Muscle of back (tissue), 3 donors: ENCODE measurements at regions not wholly inside any gene's neighbourhood (a gene's known extent, or its start where the extent isn't known, plus 50 kb on each side); places are given as distances from the start of the nearest gene placed in this dataset.

Experiments
- DNase-seq, 3 donors: peaks; one replicate each; pipeline versions ENCODE4 v3.0.0 to v3.0.0-alpha.2; 2013

DNA sequence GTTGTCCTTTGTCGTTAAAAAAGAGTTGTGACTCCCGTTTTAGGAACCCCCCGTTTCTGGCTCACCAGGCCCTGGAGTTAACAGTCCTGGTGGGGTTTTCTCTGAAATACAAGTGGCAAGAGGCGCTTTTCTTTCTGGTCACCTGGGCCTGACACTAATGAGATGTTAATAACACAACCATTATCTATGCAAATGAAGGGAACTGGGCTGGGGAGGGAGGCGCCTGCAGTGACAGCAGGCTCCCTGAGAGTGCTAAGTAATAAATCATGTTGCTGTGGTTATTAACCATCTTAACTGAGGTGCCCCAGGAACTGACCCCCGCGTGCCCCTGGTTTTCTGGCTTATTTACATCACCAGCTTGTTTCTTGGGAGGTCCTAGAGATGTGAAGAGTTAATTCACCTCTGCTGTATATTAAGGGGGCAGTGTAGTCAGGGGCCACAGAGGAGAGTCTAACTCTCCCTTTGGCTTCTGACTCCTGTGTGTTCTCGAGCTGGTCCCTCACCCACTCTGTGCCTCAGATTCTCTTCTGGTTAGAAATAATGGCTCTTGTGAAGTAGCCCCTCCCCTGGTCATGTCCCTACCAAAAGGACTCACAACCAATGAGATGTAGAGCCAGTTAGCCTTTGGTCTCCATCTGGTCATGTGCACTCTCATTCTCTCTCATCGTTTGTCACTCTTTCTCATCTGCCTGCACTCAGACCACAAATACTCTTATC is 276.6 kb upstream of the CADM1 start:
- no peak for DNase-seq

- no peak for DNase-seq
These were observed 274.9 kb upstream of the CADM1 start for GRCh38 chr11:115778928-115779650.

GRCh38 chr11:115776916-115777315 is 272.7 kb upstream of the CADM1 start:
- DNase-seq, result peak in 1 of 3 donors; percentile 46

DNA sequence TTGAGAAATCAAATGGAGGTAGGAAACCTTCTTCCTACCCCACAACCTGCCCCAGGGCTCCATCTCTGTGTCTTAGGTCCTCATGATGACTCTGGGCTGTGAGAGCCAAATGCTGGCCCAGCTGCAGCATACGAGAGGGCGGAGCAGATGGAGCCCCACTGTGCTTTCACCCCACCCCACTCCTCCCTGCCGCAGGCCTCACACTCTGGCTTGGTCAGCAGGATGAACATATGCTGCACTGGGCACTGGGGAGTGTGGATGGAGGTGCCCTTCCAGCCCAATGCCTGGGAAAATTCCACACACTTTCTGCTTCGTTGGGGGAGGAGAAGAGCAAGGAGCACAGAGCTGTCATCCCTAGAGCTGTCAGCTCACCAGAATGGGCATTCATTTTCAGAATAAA is 271.6 kb upstream of the CADM1 start:
- no peak for DNase-seq

- DNase-seq, result no peak
These were observed 270.5 kb upstream of the CADM1 start for GRCh38 chr11:115774756-115775155.

GRCh38 chr11:115769891-115770290 is 265.7 kb upstream of the CADM1 start:
- DNase-seq, result no peak

- no peak for DNase-seq
These were observed 263.7 kb upstream of the CADM1 start for GRCh38 chr11:115767883-115768282.

- peak in 1 of 3 donors; percentile 37 for DNase-seq
These were observed 263.0 kb upstream of the CADM1 start for GRCh38 chr11:115767047-115767802.

- peak in 1 of 3 donors; percentile 52 for DNase-seq
These were observed 262.3 kb upstream of the CADM1 start for GRCh38 chr11:115766561-115766960.

DNA sequence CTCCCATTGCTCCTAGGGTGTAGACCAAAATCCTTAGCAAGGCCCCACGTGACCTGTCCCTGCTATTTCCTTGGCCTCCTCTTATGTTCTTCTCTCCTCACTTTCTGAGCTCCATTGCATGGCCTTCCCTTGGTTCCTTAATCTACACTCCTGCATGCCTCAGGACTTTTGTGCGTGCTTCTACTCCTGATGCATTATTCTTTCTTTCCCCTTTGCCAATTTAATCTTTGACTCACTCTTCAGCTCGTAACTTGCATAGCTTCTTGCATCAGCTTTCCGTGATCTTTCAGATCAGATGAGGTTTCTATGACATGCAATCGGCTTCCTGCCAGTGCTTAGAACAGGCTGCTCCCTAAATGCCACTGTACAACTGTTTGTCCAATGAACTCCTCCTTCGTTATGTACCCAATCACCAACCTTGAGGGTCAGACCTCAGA is 261.6 kb upstream of the CADM1 start:
- peak in 1 of 3 donors; percentile 53 for DNase-seq

DNA sequence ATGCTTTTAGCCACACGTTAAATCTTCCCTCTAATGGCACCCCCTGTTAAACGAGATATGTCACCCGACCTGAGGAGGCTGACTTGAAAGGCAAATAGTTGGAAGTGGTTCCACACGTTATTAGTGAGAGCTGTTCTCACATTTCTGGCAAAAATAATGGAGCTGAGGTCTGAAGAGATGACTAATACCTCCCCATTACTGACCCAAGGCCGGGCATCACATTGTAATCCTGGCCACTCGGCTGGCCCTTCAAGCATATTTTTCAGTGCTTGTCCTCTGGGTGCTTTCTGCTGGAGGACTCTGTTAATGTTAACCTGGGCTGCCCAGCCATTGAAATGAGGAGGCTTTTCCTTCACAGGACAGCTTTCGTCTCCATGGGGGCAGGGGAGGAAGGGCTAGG is 260.0 kb upstream of the CADM1 start:
- DNase-seq, result no peak

DNA sequence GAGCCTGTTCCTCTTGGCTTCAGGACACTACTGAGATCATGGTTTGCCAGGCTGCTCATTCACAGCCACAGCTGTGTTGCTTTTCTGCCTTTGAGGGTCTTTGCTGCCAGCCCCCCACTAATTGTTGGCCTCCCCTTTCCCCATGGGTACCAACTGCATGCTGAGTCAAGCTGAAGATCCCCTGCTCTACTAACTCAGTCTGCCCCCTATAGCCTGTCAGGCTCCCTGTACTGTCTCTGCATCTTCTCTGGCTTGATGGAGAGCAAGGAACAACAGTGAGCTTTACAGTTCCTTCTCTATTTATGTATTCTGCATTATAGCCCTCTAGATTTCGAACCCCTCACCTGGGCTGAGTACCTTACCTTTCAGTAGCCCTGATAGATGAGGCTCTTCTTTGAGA is 257.6 kb upstream of the CADM1 start:
- DNase-seq, result no peak

GRCh38 chr11:115761348-115761747 is 257.1 kb upstream of the CADM1 start:
- DNase-seq, result no peak

DNA sequence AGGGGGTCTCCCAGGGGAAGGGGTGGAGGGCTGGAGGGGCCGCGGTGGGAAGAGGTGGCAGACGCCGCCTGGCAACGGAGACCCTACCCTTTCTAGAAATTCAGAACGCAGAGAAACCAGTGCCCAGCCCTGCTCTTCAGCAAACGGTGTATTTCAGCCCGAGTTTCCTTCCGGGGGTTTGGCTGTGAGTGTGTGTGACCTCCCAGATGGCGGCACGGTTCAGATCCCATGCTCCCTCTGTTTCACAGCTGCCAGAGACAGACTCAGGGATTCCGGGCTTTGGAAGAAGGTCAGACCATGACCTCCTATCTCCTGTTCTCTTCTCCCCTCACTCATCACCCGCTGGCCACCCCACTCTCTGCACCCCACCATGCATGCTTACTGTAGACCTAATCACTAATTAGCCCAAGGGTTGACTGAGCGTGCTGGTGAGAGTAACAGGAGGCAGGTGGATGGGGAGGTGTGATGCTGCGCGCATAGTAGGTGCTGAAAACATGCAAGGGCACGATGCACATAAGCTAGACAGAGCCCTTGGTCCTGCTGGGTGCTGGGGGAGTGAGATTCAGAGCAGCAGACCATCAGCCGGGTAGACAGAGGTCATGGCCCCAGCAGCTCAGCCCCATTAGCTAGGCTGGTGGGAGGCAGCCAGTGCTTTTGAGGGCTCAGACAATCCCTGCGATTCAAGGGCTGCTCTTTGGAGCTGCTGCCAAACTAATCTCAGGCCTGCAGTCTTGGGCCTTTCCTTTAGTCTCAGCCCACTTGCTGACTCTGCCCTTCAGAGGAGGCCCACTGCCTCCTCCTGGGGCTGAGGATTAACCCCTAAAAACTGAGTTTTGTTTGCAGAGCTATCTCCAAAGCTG is 256.5 kb upstream of the CADM1 start:
- peak in 1 of 3 donors; percentile 59 for DNase-seq

DNA sequence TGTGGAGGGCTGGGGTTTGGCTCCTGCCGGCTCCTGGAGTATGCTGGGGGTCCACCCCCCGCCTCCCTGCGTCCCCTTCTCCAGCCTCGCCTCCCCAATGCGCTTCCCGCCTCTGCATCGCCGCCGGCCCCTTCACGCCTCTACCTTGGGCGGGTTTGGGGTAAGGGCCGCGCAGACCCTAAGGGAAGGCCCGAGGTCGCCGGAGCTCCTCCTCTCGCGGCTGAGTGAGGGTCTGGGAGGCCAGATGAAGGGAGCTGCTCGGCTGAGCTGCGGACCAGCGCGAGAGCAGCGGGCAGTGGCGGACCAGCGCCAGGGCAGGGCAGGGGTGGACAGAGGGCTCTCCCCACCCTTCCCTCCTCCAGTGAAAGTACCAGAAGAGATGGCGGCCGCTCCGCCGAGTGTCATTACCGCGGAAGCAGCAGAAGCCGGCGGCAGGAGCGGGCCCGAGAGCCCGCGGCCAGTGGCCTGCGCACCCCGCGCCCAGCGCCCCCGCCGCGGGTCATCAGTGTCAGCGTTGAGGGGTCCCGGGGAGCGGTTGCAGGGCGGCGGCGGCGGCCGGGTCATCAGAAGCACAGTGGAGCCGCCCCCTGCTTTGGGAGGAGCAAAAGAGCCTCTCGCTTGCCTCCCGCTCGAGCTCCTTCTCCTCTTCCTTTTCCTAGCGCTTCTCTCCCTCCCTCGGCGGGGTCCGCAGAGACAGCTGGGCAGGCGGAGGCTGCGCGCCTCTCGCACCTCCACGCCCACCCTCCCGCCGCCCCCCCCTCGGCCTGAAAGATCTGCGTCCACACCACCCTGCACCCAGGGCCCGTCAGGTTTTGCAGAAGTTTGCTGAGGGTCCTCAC is 255.6 kb upstream of the CADM1 start:
- DNase-seq, result peak in 2 of 3 donors; percentile 57 to 90

GRCh38 chr11:115758011-115758410 is 253.8 kb upstream of the CADM1 start:
- no peak for DNase-seq

DNA sequence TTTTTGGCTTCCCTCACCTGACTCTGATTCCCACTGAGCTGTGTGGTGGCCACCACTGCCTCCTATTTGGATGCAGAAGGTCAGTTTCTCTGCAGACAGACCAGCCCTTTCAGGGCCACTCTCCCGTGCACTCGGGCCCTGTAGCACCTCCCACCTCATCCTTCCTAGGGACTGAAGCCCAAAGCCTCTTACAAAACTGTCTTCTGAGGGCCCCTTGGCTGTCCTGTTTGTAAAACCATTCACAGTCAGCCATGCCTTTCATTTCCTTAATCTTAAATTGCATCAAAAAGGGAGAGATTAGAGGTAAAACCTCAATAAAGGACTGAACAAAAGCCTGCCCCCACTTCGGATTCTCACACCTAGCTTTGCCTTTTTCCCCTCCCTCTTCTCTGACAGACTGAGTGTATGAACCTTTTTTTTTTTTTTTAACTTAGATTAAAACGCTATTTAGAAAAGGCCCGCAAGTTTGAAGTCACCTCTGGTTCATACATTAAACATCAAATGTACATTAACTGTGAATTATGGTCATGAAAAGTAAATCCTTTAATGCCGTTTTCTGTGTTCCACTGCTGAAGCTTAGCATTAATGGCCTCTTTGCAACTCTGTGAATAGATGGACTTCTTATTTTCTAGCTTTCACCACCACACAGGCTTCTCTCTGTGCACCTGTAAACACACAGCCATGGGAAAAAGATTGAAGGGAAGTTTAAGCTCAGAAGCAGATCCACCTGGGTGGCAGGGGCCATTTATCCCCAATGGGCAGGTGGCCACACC is 247.2 kb upstream of the CADM1 start:
- no peak for DNase-seq

DNA sequence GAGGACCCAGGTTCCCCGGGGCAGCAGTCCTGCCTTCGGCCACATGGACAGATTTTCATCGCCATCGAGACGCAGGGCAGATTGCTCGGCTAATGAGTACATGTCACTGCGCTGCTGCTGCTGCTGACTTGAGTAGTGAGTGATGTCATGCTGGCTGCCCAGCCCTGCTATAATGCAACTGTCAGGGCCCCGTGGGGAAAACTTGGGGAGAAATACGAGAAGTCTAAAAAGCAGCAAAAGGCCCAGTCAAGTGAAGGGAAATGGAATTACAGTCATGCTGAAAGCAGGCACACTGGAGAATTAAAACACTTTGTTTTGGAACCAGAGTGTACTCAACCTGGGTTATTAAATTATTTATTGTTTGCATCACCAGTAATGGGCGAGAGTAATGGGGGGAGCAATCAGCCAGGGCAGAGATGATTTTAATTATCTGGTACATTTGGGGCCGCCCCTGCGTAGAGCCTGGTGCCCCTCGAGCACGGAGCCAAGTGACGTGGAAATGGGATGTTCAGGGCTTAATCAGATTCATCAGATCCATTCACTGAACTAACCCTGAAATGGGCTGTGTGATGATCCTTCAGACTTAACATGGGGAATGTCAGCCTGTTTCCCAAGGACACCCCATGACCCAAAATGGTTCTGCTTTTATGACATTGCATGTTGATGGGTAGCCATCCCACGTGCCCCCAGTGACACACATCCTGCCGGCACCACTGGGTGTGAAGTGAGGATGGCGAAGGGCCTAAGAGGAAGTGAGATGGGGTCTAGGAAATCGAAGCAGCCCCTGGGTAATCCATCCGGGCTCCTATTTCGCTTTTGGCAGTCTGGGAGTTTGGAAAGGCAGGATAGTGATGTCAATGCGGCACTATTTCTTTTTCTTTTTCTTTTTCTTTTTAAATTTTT is 241.6 kb upstream of the CADM1 start:
- peak in 2 of 3 donors; percentile 57 to 84 for DNase-seq

DNA sequence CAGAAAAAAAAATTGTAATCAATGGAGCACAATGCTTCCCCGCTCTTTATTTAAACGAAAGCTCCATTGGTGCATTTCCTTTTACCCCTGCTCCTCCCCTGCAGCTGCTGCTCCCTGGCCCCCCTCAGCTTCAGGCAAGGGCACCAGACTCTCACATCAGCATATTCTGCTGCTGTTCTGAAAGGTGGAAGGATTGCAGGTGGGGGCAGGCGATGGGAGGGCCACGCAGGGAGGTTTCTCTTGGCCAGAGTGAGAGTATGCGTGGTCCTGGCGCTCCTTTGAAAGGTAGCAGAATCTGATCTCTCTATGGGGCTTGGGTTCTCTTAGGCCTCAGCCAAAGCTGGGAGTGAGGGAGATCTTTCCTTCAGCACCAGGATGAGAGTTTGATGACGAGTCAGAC is 240.9 kb upstream of the CADM1 start:
- no peak for DNase-seq
